ENCODE measurements at regions not wholly inside any gene's neighbourhood (a gene's known extent, or its start where the extent isn't known, plus 50 kb on each side); places are given as distances from the start of the nearest gene placed in this dataset.

GRCh38 chr7:9869151-9869550 is 1104.5 kb upstream of the PHF14 start:
- Histone ChIP-seq H3K9me3 (no peaks in the 10 kb centered on the region), H3K36me3 (ENCODE audit: control insufficient read depth in 2 of 2, extremely low read depth in 1 of 2, insufficient read depth in 1 of 2, low read length in 1 of 2) (no peaks in the 10 kb centered on the region), H3K27ac (ENCODE audit: low read length) (no peak overlapping the region), H3K4me1 (ENCODE audit: control insufficient read depth in 1 of 2, extremely low read depth in 1 of 2, insufficient read depth in 2 of 2, low read length in 2 of 2) (no peaks in the 10 kb centered on the region), H3K27me3 (replicated peaks in 1 of 2; ENCODE audit: control insufficient read depth in 2 of 2, extremely low read depth in 1 of 2, insufficient read depth in 2 of 2, low read length in 1 of 2) (no peaks in the 10 kb centered on the region), H3K4me3 (ENCODE audit: control insufficient read depth in 1 of 2, extremely low read depth in 1 of 2, low read length in 1 of 2) (no peak overlapping the region)
- Mint-ChIP-seq H3K27ac (no peak overlapping the region), H3K4me3 (no peak overlapping the region), H3K36me3 (no peaks in the 10 kb centered on the region), H3K9me3 (peaks cover 7 to 10% (median 7%) of the 10 kb centered on the region in 3 donors), H3K27me3 (no peaks in the 10 kb centered on the region), H3K4me1 (no peaks in the 10 kb centered on the region)
- CTCF ChIA-PET, result no interaction called here
- ATAC-seq (replicated peaks in 1 of 4) (no peak), DNase-seq (no peak)
- no CpG with 5 or more reads among the region's 1 CpG for WGBS (ENCODE audit: insufficient coverage)
- POLR2A ChIA-PET, result no interaction called here

GRCh38 chr7:9869566-9869965 is 1104.1 kb upstream of the PHF14 start:
- H3K9me3 ChIP-seq, result no peaks in the 10 kb centered on the region
- CTCF ChIA-PET, result no interaction called here
- H3K27me3 Mint-ChIP-seq, result no peaks in the 10 kb centered on the region
- H3K27ac Mint-ChIP-seq, result no peak overlapping the region
- H3K4me1 ChIP-seq (ENCODE audit: control insufficient read depth in 1 of 2, extremely low read depth in 1 of 2, insufficient read depth in 2 of 2, low read length in 2 of 2), result no peaks in the 10 kb centered on the region
- H3K9me3 Mint-ChIP-seq, result peaks cover 7 to 10% (median 7%) of the 10 kb centered on the region in 3 donors
- ATAC-seq (replicated peaks in 1 of 4), result no peak
- no CpG with 5 or more reads among the region's 2 CpGs for whole genome bisulfite sequencing (ENCODE audit: insufficient coverage)
- no peak for DNase-seq
- no peaks in the 10 kb centered on the region for H3K27me3 ChIP-seq (replicated peaks in 1 of 2; ENCODE audit: control insufficient read depth in 2 of 2, extremely low read depth in 1 of 2, insufficient read depth in 2 of 2, low read length in 1 of 2)
- no peaks in the 10 kb centered on the region for H3K36me3 ChIP-seq (ENCODE audit: control insufficient read depth in 2 of 2, extremely low read depth in 1 of 2, insufficient read depth in 1 of 2, low read length in 1 of 2)
- POLR2A ChIA-PET, result no interaction called here
- no peak overlapping the region for H3K4me3 Mint-ChIP-seq
- no peaks in the 10 kb centered on the region for H3K4me1 Mint-ChIP-seq
- H3K36me3 Mint-ChIP-seq, result no peaks in the 10 kb centered on the region
- no peak overlapping the region for H3K27ac ChIP-seq (ENCODE audit: low read length)
- no peak overlapping the region for H3K4me3 ChIP-seq (ENCODE audit: control insufficient read depth in 1 of 2, extremely low read depth in 1 of 2, low read length in 1 of 2)

GRCh38 chr7:9870674-9871073 is 1103.0 kb upstream of the PHF14 start:
- POLR2A ChIA-PET, result no interaction called here
- Mint-ChIP-seq H3K4me1 (no peaks in the 10 kb centered on the region), H3K27me3 (no peaks in the 10 kb centered on the region), H3K27ac (no peak overlapping the region), H3K4me3 (no peak overlapping the region), H3K9me3 (peaks cover 3 to 10% (median 7%) of the 10 kb centered on the region in 3 donors), H3K36me3 (no peaks in the 10 kb centered on the region)
- DNase-seq, result no peak
- WGBS (ENCODE audit: insufficient coverage), result no CpG with 5 or more reads among the region's 4 CpGs
- Histone ChIP-seq H3K27ac (ENCODE audit: low read length) (no peak overlapping the region), H3K27me3 (replicated peaks in 1 of 2; ENCODE audit: control insufficient read depth in 2 of 2, extremely low read depth in 1 of 2, insufficient read depth in 2 of 2, low read length in 1 of 2) (no peaks in the 10 kb centered on the region), H3K4me3 (ENCODE audit: control insufficient read depth in 1 of 2, extremely low read depth in 1 of 2, low read length in 1 of 2) (no peak overlapping the region), H3K4me1 (ENCODE audit: control insufficient read depth in 1 of 2, extremely low read depth in 1 of 2, insufficient read depth in 2 of 2, low read length in 2 of 2) (no peaks in the 10 kb centered on the region), H3K9me3 (no peaks in the 10 kb centered on the region), H3K36me3 (ENCODE audit: control insufficient read depth in 2 of 2, extremely low read depth in 1 of 2, insufficient read depth in 1 of 2, low read length in 1 of 2) (no peaks in the 10 kb centered on the region)
- CTCF ChIA-PET, result no interaction called here
- no peak for ATAC-seq (replicated peaks in 1 of 4)

DNA sequence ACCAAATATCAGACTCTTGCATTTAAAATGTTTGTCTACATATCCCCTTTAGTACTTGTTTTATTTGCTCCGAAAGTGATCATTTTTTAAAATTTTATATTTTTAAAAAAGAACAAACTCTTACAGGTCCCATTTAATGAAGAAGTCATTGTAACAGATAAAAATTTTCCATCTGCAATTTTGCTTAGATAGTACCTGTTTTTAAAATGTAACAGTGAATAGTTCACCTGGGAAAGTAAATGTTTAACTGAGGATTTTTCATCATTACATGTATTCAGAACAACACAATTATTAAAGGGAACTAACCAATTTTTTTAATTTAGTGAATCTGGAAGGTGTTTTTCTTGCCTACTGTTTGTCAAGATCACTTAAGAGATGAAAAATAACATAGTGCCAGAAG is 1099.5 kb upstream of the PHF14 start:
- no CpG with 5 or more reads among the region's 1 CpG for WGBS (ENCODE audit: insufficient coverage)

GRCh38 chr7:9876053-9876452 is 1097.6 kb upstream of the PHF14 start:
- Histone ChIP-seq H3K4me1 (ENCODE audit: control insufficient read depth in 1 of 2, extremely low read depth in 1 of 2, insufficient read depth in 2 of 2, low read length in 2 of 2) (no peaks in the 10 kb centered on the region), H3K36me3 (ENCODE audit: control insufficient read depth in 2 of 2, extremely low read depth in 1 of 2, insufficient read depth in 1 of 2, low read length in 1 of 2) (no peaks in the 10 kb centered on the region), H3K27ac (ENCODE audit: low read length) (no peak overlapping the region), H3K9me3 (no peaks in the 10 kb centered on the region), H3K27me3 (replicated peaks in 1 of 2; ENCODE audit: control insufficient read depth in 2 of 2, extremely low read depth in 1 of 2, insufficient read depth in 2 of 2, low read length in 1 of 2) (no peaks in the 10 kb centered on the region), H3K4me3 (ENCODE audit: control insufficient read depth in 1 of 2, extremely low read depth in 1 of 2, low read length in 1 of 2) (no peak overlapping the region)
- no peak for ATAC-seq (replicated peaks in 1 of 4)
- H3K27me3 Mint-ChIP-seq, result no peaks in the 10 kb centered on the region
- H3K4me3 Mint-ChIP-seq, result no peak overlapping the region
- POLR2A ChIA-PET, result interaction anchor here in 1 of 2 donors (0.6 kb wide), 1 partner anchor 752 kb away, joined by 3 read pairs; no protein-coding TSS in a partner anchor
- H3K9me3 Mint-ChIP-seq, result peaks cover 7 to 12% (median 10%) of the 10 kb centered on the region in 3 donors
- H3K36me3 Mint-ChIP-seq, result no peaks in the 10 kb centered on the region
- no peaks in the 10 kb centered on the region for H3K4me1 Mint-ChIP-seq
- CTCF ChIA-PET, result no interaction called here
- no peak for DNase-seq
- no peak overlapping the region for H3K27ac Mint-ChIP-seq

More for the DNA sequence above, 1099.5 kb upstream of the PHF14 start:
- H3K36me3 Mint-ChIP-seq, result no peaks in the 10 kb centered on the region
- Histone ChIP-seq H3K9me3 (no peaks in the 10 kb centered on the region), H3K4me1 (ENCODE audit: control insufficient read depth in 1 of 2, extremely low read depth in 1 of 2, insufficient read depth in 2 of 2, low read length in 2 of 2) (no peaks in the 10 kb centered on the region), H3K4me3 (ENCODE audit: control insufficient read depth in 1 of 2, extremely low read depth in 1 of 2, low read length in 1 of 2) (no peak overlapping the region), H3K27ac (ENCODE audit: low read length) (no peak overlapping the region), H3K27me3 (replicated peaks in 1 of 2; ENCODE audit: control insufficient read depth in 2 of 2, extremely low read depth in 1 of 2, insufficient read depth in 2 of 2, low read length in 1 of 2) (no peaks in the 10 kb centered on the region), H3K36me3 (ENCODE audit: control insufficient read depth in 2 of 2, extremely low read depth in 1 of 2, insufficient read depth in 1 of 2, low read length in 1 of 2) (no peaks in the 10 kb centered on the region)
- POLR2A ChIA-PET, result no interaction called here
- no peaks in the 10 kb centered on the region for H3K27me3 Mint-ChIP-seq
- no peak overlapping the region for H3K4me3 Mint-ChIP-seq
- CTCF ChIA-PET, result no interaction called here
- no peak overlapping the region for H3K27ac Mint-ChIP-seq
- H3K9me3 Mint-ChIP-seq, result peaks cover 7 to 15% (median 10%) of the 10 kb centered on the region in 3 donors
- H3K4me1 Mint-ChIP-seq, result no peaks in the 10 kb centered on the region
- ATAC-seq (replicated peaks in 1 of 4) (no peak), DNase-seq (no peak)

GRCh38 chr7:9889554-9889953 is 1084.1 kb upstream of the PHF14 start:
- Mint-ChIP-seq H3K27me3 (no peaks in the 10 kb centered on the region), H3K9me3 (peaks cover 8 to 50% (median 18%) of the 10 kb centered on the region in 3 donors), H3K4me3 (no peak overlapping the region), H3K36me3 (no peaks in the 10 kb centered on the region), H3K4me1 (no peaks in the 10 kb centered on the region), H3K27ac (no peak overlapping the region)
- no peak for DNase-seq
- H3K9me3 ChIP-seq, result no peaks in the 10 kb centered on the region
- ChIA-PET POLR2A (no interaction called here), CTCF (no interaction called here)
- no peak overlapping the region for H3K4me3 ChIP-seq (ENCODE audit: control insufficient read depth in 1 of 2, extremely low read depth in 1 of 2, low read length in 1 of 2)
- H3K36me3 ChIP-seq (ENCODE audit: control insufficient read depth in 2 of 2, extremely low read depth in 1 of 2, insufficient read depth in 1 of 2, low read length in 1 of 2), result no peaks in the 10 kb centered on the region
- no peak overlapping the region for H3K27ac ChIP-seq (ENCODE audit: low read length)
- no peaks in the 10 kb centered on the region for H3K4me1 ChIP-seq (ENCODE audit: control insufficient read depth in 1 of 2, extremely low read depth in 1 of 2, insufficient read depth in 2 of 2, low read length in 2 of 2)
- no peaks in the 10 kb centered on the region for H3K27me3 ChIP-seq (replicated peaks in 1 of 2; ENCODE audit: control insufficient read depth in 2 of 2, extremely low read depth in 1 of 2, insufficient read depth in 2 of 2, low read length in 1 of 2)
- no peak for ATAC-seq (replicated peaks in 1 of 4)
- WGBS (ENCODE audit: insufficient coverage), result 65% methylated on average over 2 of the region's 2 CpGs

GRCh38 chr7:9890092-9890491 is 1083.6 kb upstream of the PHF14 start:
- H3K27me3 ChIP-seq (replicated peaks in 1 of 2; ENCODE audit: control insufficient read depth in 2 of 2, extremely low read depth in 1 of 2, insufficient read depth in 2 of 2, low read length in 1 of 2), result no peaks in the 10 kb centered on the region

More at GRCh38 chr7:9890092-9890491, 1083.6 kb upstream of the PHF14 start:
- WGBS (ENCODE audit: insufficient coverage), result 93% methylated on average over 3 of the region's 3 CpGs
- Mint-ChIP-seq H3K36me3 (no peaks in the 10 kb centered on the region), H3K27me3 (no peaks in the 10 kb centered on the region), H3K4me1 (no peaks in the 10 kb centered on the region), H3K27ac (no peak overlapping the region), H3K9me3 (peaks cover 8 to 53% (median 18%) of the 10 kb centered on the region in 3 donors), H3K4me3 (no peak overlapping the region)
- H3K36me3 ChIP-seq (ENCODE audit: control insufficient read depth in 2 of 2, extremely low read depth in 1 of 2, insufficient read depth in 1 of 2, low read length in 1 of 2), result no peaks in the 10 kb centered on the region
- ATAC-seq (replicated peaks in 1 of 4) (no peak), DNase-seq (no peak)
- no peak overlapping the region for H3K4me3 ChIP-seq (ENCODE audit: control insufficient read depth in 1 of 2, extremely low read depth in 1 of 2, low read length in 1 of 2)
- H3K9me3 ChIP-seq, result no peaks in the 10 kb centered on the region
- H3K27ac ChIP-seq (ENCODE audit: low read length), result no peak overlapping the region
- ChIA-PET POLR2A (no interaction called here), CTCF (interaction anchor here in 1 of 2 donors (0.6 kb wide), 1 partner anchor 9 kb away, joined by 3 read pairs; no protein-coding TSS in a partner anchor)
- no peaks in the 10 kb centered on the region for H3K4me1 ChIP-seq (ENCODE audit: control insufficient read depth in 1 of 2, extremely low read depth in 1 of 2, insufficient read depth in 2 of 2, low read length in 2 of 2)

Data from T-cell (primary cell).